ENCODE measurements at regions not wholly inside any gene's neighbourhood (a gene's known extent, or its start where the extent isn't known, plus 50 kb on each side); places are given as distances from the start of the nearest gene placed in this dataset.
"Not testable (repeated sequence)": the region's sequence is repeated elsewhere in the genome, so short reads cannot be mapped to it uniquely, and the experiment has no call there.

GRCh38 chr7:131924857-131925256 is 368.4 kb upstream of the PODXL start:
- Mint-ChIP-seq H3K27me3 (ENCODE audit: low read depth) (no peaks in the 10 kb centered on the region), H3K4me1 (ENCODE audit: low read depth) (no peaks in the 10 kb centered on the region)
- no peak for ATAC-seq

GRCh38 chr7:131922948-131923347 is 366.5 kb upstream of the PODXL start:
- not testable (repeated sequence) for H3K36me3 Mint-ChIP-seq (ENCODE audit: insufficient read depth); ATAC-seq

More at GRCh38 chr7:131924857-131925256, 368.4 kb upstream of the PODXL start:
- H3K9me3 Mint-ChIP-seq = no peaks in the 10 kb centered on the region
- no peaks in the 10 kb centered on the region for H3K36me3 Mint-ChIP-seq (ENCODE audit: insufficient read depth)
- H3K4me3 Mint-ChIP-seq = no peak overlapping the region
- DNase-seq = no peak

GRCh38 chr7:131921016-131921415 is 364.6 kb upstream of the PODXL start:
- no peak for DNase-seq
- Mint-ChIP-seq H3K27me3 (ENCODE audit: low read depth) (no peaks in the 10 kb centered on the region), H3K36me3 (ENCODE audit: insufficient read depth) (no peaks in the 10 kb centered on the region), H3K4me1 (ENCODE audit: low read depth) (no peaks in the 10 kb centered on the region), H3K4me3 (no peak overlapping the region), H3K9me3 (no peaks in the 10 kb centered on the region)
- no peak for ATAC-seq

More at GRCh38 chr7:131922948-131923347, 366.5 kb upstream of the PODXL start:
- not testable (repeated sequence) for H3K9me3 Mint-ChIP-seq; H3K4me3 Mint-ChIP-seq; H3K4me1 Mint-ChIP-seq (ENCODE audit: low read depth); DNase-seq; H3K27me3 Mint-ChIP-seq (ENCODE audit: low read depth)

- Mint-ChIP-seq H3K4me3 (no peak overlapping the region), H3K27me3 (ENCODE audit: low read depth) (no peaks in the 10 kb centered on the region), H3K4me1 (ENCODE audit: low read depth) (no peaks in the 10 kb centered on the region), H3K9me3 (no peaks in the 10 kb centered on the region), H3K36me3 (ENCODE audit: insufficient read depth) (no peaks in the 10 kb centered on the region)
- ATAC-seq = no peak
- no peak for DNase-seq
Observed at GRCh38 chr7:131919920-131920709, 363.7 kb upstream of the PODXL start.

- no peak overlapping the region for H3K4me3 Mint-ChIP-seq
- no peaks in the 10 kb centered on the region for H3K36me3 Mint-ChIP-seq (ENCODE audit: insufficient read depth)
- H3K27me3 Mint-ChIP-seq (ENCODE audit: low read depth) = peaks cover 47% of the 10 kb centered on the region
- peaks cover 3% of the 10 kb centered on the region for H3K9me3 Mint-ChIP-seq
- H3K4me1 Mint-ChIP-seq (ENCODE audit: low read depth) = no peaks in the 10 kb centered on the region
- ATAC-seq = no peak
- no peak for DNase-seq
Observed at GRCh38 chr7:131911112-131911511, 354.7 kb upstream of the PODXL start.

- no peak for ATAC-seq
- no peaks in the 10 kb centered on the region for H3K4me1 Mint-ChIP-seq (ENCODE audit: low read depth)
- H3K4me3 Mint-ChIP-seq = no peak overlapping the region
- peaks cover 3% of the 10 kb centered on the region for H3K9me3 Mint-ChIP-seq
- H3K27me3 Mint-ChIP-seq (ENCODE audit: low read depth) = peaks cover 47% of the 10 kb centered on the region
- no peaks in the 10 kb centered on the region for H3K36me3 Mint-ChIP-seq (ENCODE audit: insufficient read depth)
- no peak for DNase-seq
Observed at GRCh38 chr7:131909151-131909768, 352.8 kb upstream of the PODXL start.

- H3K27me3 Mint-ChIP-seq (ENCODE audit: low read depth) = peaks cover 47% of the 10 kb centered on the region
- H3K36me3 Mint-ChIP-seq (ENCODE audit: insufficient read depth) = no peaks in the 10 kb centered on the region
- ATAC-seq = no peak
- no peak overlapping the region for H3K4me3 Mint-ChIP-seq
- H3K4me1 Mint-ChIP-seq (ENCODE audit: low read depth) = no peaks in the 10 kb centered on the region
- peaks cover 7% of the 10 kb centered on the region for H3K9me3 Mint-ChIP-seq
- no peak for DNase-seq
Observed at GRCh38 chr7:131908714-131909113, 352.3 kb upstream of the PODXL start.

- no peaks in the 10 kb centered on the region for H3K4me1 Mint-ChIP-seq (ENCODE audit: low read depth)
- no peak for ATAC-seq
Observed at GRCh38 chr7:131905471-131905973, 349.1 kb upstream of the PODXL start.

GRCh38 chr7:131904760-131905327 is 348.4 kb upstream of the PODXL start:
- no peak overlapping the region for H3K4me3 Mint-ChIP-seq
- no peak for DNase-seq

More at GRCh38 chr7:131905471-131905973, 349.1 kb upstream of the PODXL start:
- Mint-ChIP-seq H3K9me3 (peaks cover 10% of the 10 kb centered on the region), H3K27me3 (ENCODE audit: low read depth) (peaks cover 28% of the 10 kb centered on the region), H3K36me3 (ENCODE audit: insufficient read depth) (no peaks in the 10 kb centered on the region), H3K4me3 (no peak overlapping the region)
- no peak for DNase-seq

GRCh38 chr7:131903315-131903714 is 346.9 kb upstream of the PODXL start:
- ATAC-seq (no peak), DNase-seq (no peak)
- Mint-ChIP-seq H3K36me3 (ENCODE audit: insufficient read depth) (no peaks in the 10 kb centered on the region), H3K4me3 (no peak overlapping the region), H3K27me3 (ENCODE audit: low read depth) (peaks cover 12% of the 10 kb centered on the region), H3K9me3 (peaks cover 10% of the 10 kb centered on the region), H3K4me1 (ENCODE audit: low read depth) (no peaks in the 10 kb centered on the region)

More at GRCh38 chr7:131904760-131905327, 348.4 kb upstream of the PODXL start:
- H3K9me3 Mint-ChIP-seq = peaks cover 10% of the 10 kb centered on the region
- H3K4me1 Mint-ChIP-seq (ENCODE audit: low read depth) = no peaks in the 10 kb centered on the region
- ATAC-seq = no peak
- no peaks in the 10 kb centered on the region for H3K36me3 Mint-ChIP-seq (ENCODE audit: insufficient read depth)
- H3K27me3 Mint-ChIP-seq (ENCODE audit: low read depth) = peaks cover 21% of the 10 kb centered on the region

- no peaks in the 10 kb centered on the region for H3K4me1 Mint-ChIP-seq (ENCODE audit: low read depth)
- ATAC-seq (no peak), DNase-seq (no peak)
- H3K36me3 Mint-ChIP-seq (ENCODE audit: insufficient read depth) = no peaks in the 10 kb centered on the region
- peaks cover 10% of the 10 kb centered on the region for H3K9me3 Mint-ChIP-seq
- H3K4me3 Mint-ChIP-seq = no peak overlapping the region
- H3K27me3 Mint-ChIP-seq (ENCODE audit: low read depth) = peaks cover 3% of the 10 kb centered on the region
Observed at GRCh38 chr7:131900785-131901287, 344.4 kb upstream of the PODXL start.

- Mint-ChIP-seq H3K27me3 (ENCODE audit: low read depth) (peaks cover 3% of the 10 kb centered on the region), H3K4me1 (ENCODE audit: low read depth) (no peaks in the 10 kb centered on the region), H3K36me3 (ENCODE audit: insufficient read depth) (no peaks in the 10 kb centered on the region), H3K9me3 (peaks cover 10% of the 10 kb centered on the region), H3K4me3 (no peak overlapping the region)
- ATAC-seq (no peak), DNase-seq (no peak)
Observed at GRCh38 chr7:131899271-131900030, 343.0 kb upstream of the PODXL start.

- no peak overlapping the region for H3K4me3 Mint-ChIP-seq
- H3K9me3 Mint-ChIP-seq = peaks cover 5% of the 10 kb centered on the region
- DNase-seq (no peak), ATAC-seq (no peak)
- peaks cover 3% of the 10 kb centered on the region for H3K27me3 Mint-ChIP-seq (ENCODE audit: low read depth)
- H3K36me3 Mint-ChIP-seq (ENCODE audit: insufficient read depth) = no peaks in the 10 kb centered on the region
- no peaks in the 10 kb centered on the region for H3K4me1 Mint-ChIP-seq (ENCODE audit: low read depth)
Observed at GRCh38 chr7:131898418-131898817, 342.0 kb upstream of the PODXL start.

GRCh38 chr7:131897790-131898165 is 341.4 kb upstream of the PODXL start:
- H3K27me3 Mint-ChIP-seq (ENCODE audit: low read depth) = peaks cover 3% of the 10 kb centered on the region
- no peaks in the 10 kb centered on the region for H3K4me1 Mint-ChIP-seq (ENCODE audit: low read depth)
- H3K4me3 Mint-ChIP-seq = no peak overlapping the region
- DNase-seq (no peak), ATAC-seq (no peak)
- H3K9me3 Mint-ChIP-seq = peaks cover 5% of the 10 kb centered on the region
- no peaks in the 10 kb centered on the region for H3K36me3 Mint-ChIP-seq (ENCODE audit: insufficient read depth)

Data from activated T-cell treated with anti-CD3 and anti-CD28 coated beads, Interleukin-2, amount 50 U/mL, for 4 hours (primary cell).